ENCODE measurements at regions not wholly inside any gene's neighbourhood (a gene's known extent, or its start where the extent isn't known, plus 50 kb on each side); places are given as distances from the start of the nearest gene placed in this dataset.
"Not testable (repeated sequence)": the region's sequence is repeated elsewhere in the genome, so short reads cannot be mapped to it uniquely, and the experiment has no call there.

GRCh38 chr1:30083800-30084464 is 639.5 kb downstream of the MATN1 start:
- Histone ChIP-seq H3K4me3 (ENCODE audit: low read length, poor library complexity, severe bottlenecking) (no peak overlapping the region), H3K9ac (ENCODE audit: low read depth, low read length, poor library complexity, severe bottlenecking) (no peak overlapping the region), H2AFZ (ENCODE audit: low read length) (no peak overlapping the region), H3K36me3 (ENCODE audit: insufficient read depth, low read length) (no peaks in the 10 kb centered on the region), H3K9me3 (ENCODE audit: insufficient read depth, low read depth, low read length) (no peaks in the 10 kb centered on the region; the same call in 1 of the 2 replicates), H3K4me2 (ENCODE audit: low read depth, low read length, poor library complexity, severe bottlenecking) (no peak overlapping the region), H3K27me3 (ENCODE audit: insufficient read depth, low read length, poor library complexity, severe bottlenecking) (no peaks in the 10 kb centered on the region), H4K20me1 (ENCODE audit: insufficient read depth, low read length, poor library complexity, severe bottlenecking) (no peaks in the 10 kb centered on the region), H3K79me2 (ENCODE audit: insufficient read depth, low read length) (no peaks in the 10 kb centered on the region), H3K9me2 (replicated peaks; ENCODE audit: low read depth, low read length) (no peaks in the 10 kb centered on the region), H3F3A (ENCODE audit: low read depth) (no peaks in the 10 kb centered on the region), H3K4me1 (ENCODE audit: insufficient read depth, low read length, poor library complexity, severe bottlenecking) (no peaks in the 10 kb centered on the region)
- no peak for TF ChIP-seq EZH2phosphoT487 (IDR thresholded peaks at IDR 0.05; ENCODE audit: borderline replicate concordance)

- H3K4me1 ChIP-seq (ENCODE audit: insufficient read depth, low read length, poor library complexity, severe bottlenecking), result no peaks in the 10 kb centered on the region
- no peak overlapping the region for H3K4me3 ChIP-seq (ENCODE audit: low read length, poor library complexity, severe bottlenecking)
- H4K20me1 ChIP-seq (ENCODE audit: insufficient read depth, low read length, poor library complexity, severe bottlenecking), result no peaks in the 10 kb centered on the region
- no peaks in the 10 kb centered on the region for H3K9me2 ChIP-seq (replicated peaks; ENCODE audit: low read depth, low read length)
- no peak overlapping the region for H2AFZ ChIP-seq (ENCODE audit: low read length)
- TF ChIP-seq EZH2phosphoT487 (IDR thresholded peaks at IDR 0.05; ENCODE audit: borderline replicate concordance) (no peak), CTCF (conservative IDR thresholded peaks at IDR 0.05; ENCODE audit: low read length) (no peak)
- H3F3A ChIP-seq (ENCODE audit: low read depth), result no peaks in the 10 kb centered on the region
- H3K27me3 ChIP-seq (ENCODE audit: insufficient read depth, low read length, poor library complexity, severe bottlenecking), result no peaks in the 10 kb centered on the region
- no peak overlapping the region for H3K9ac ChIP-seq (ENCODE audit: low read depth, low read length, poor library complexity, severe bottlenecking)
- peaks cover 6% of the 10 kb centered on the region; the same call in 1 of the 2 replicates for H3K9me3 ChIP-seq (ENCODE audit: insufficient read depth, low read depth, low read length)
- no peak overlapping the region for H3K4me2 ChIP-seq (ENCODE audit: low read depth, low read length, poor library complexity, severe bottlenecking)
- no peaks in the 10 kb centered on the region for H3K36me3 ChIP-seq (ENCODE audit: insufficient read depth, low read length)
- no peaks in the 10 kb centered on the region for H3K79me2 ChIP-seq (ENCODE audit: insufficient read depth, low read length)
Observed at GRCh38 chr1:30081379-30082102, 641.8 kb downstream of the MATN1 start.

GRCh38 chr1:30075916-30076315 is 647.5 kb downstream of the MATN1 start:
- not testable (repeated sequence) for H3K4me3 ChIP-seq (ENCODE audit: low read length, poor library complexity, severe bottlenecking); H3F3A ChIP-seq (ENCODE audit: low read depth)

GRCh38 chr1:30068787-30069472 is 654.5 kb downstream of the MATN1 start:
- no peaks in the 10 kb centered on the region for H3K9me2 ChIP-seq (replicated peaks; ENCODE audit: low read depth, low read length)
- no peaks in the 10 kb centered on the region for H4K20me1 ChIP-seq (ENCODE audit: insufficient read depth, low read length, poor library complexity, severe bottlenecking)
- peaks cover 6% of the 10 kb centered on the region; the same call in 1 of the 2 replicates for H3K9me3 ChIP-seq (ENCODE audit: insufficient read depth, low read depth, low read length)
- H3K27me3 ChIP-seq (ENCODE audit: insufficient read depth, low read length, poor library complexity, severe bottlenecking), result no peaks in the 10 kb centered on the region
- H2AFZ ChIP-seq (ENCODE audit: low read length), result no peak overlapping the region
- no peaks in the 10 kb centered on the region for H3F3A ChIP-seq (ENCODE audit: low read depth)
- H3K4me2 ChIP-seq (ENCODE audit: low read depth, low read length, poor library complexity, severe bottlenecking), result no peak overlapping the region
- H3K9ac ChIP-seq (ENCODE audit: low read depth, low read length, poor library complexity, severe bottlenecking), result no peak overlapping the region
- no peaks in the 10 kb centered on the region for H3K4me1 ChIP-seq (ENCODE audit: insufficient read depth, low read length, poor library complexity, severe bottlenecking)
- H3K36me3 ChIP-seq (ENCODE audit: insufficient read depth, low read length), result no peaks in the 10 kb centered on the region
- TF ChIP-seq EZH2phosphoT487 (IDR thresholded peaks at IDR 0.05; ENCODE audit: borderline replicate concordance) (no peak), CTCF (conservative IDR thresholded peaks at IDR 0.05; ENCODE audit: low read length) (no peak)
- no peak overlapping the region for H3K4me3 ChIP-seq (ENCODE audit: low read length, poor library complexity, severe bottlenecking)
- no peaks in the 10 kb centered on the region for H3K79me2 ChIP-seq (ENCODE audit: insufficient read depth, low read length)

More at GRCh38 chr1:30075916-30076315, 647.5 kb downstream of the MATN1 start:
- not testable (repeated sequence) for H3K36me3 ChIP-seq (ENCODE audit: insufficient read depth, low read length); H3K79me2 ChIP-seq (ENCODE audit: insufficient read depth, low read length); H3K4me1 ChIP-seq (ENCODE audit: insufficient read depth, low read length, poor library complexity, severe bottlenecking); H3K9me2 ChIP-seq (replicated peaks; ENCODE audit: low read depth, low read length); H3K9ac ChIP-seq (ENCODE audit: low read depth, low read length, poor library complexity, severe bottlenecking); H2AFZ ChIP-seq (ENCODE audit: low read length); H3K4me2 ChIP-seq (ENCODE audit: low read depth, low read length, poor library complexity, severe bottlenecking); H4K20me1 ChIP-seq (ENCODE audit: insufficient read depth, low read length, poor library complexity, severe bottlenecking); H3K27me3 ChIP-seq (ENCODE audit: insufficient read depth, low read length, poor library complexity, severe bottlenecking)
- peaks cover 14% of the 10 kb centered on the region; the same call in 1 of the 2 replicates for H3K9me3 ChIP-seq (ENCODE audit: insufficient read depth, low read depth, low read length)
